GM20431 (cell line): ENCODE measurements at regions not wholly inside any gene's neighbourhood (a gene's known extent, or its start where the extent isn't known, plus 50 kb on each side); places are given as distances from the start of the nearest gene placed in this dataset.

Experiments
- in situ Hi-C: fragments of 300-500 bp; cut with MseI, MboI; formaldehyde crosslinking; loops from one replicate; pipeline ENCODE4 v1.15.0; 2020; ENCODE audit warnings: low sequenced_read_pairs; ENCODE audit not compliant: unreplicated experiment

- in situ Hi-C loops, result no loop called here
These were observed 55.9 kb downstream of the ZBTB18 start for GRCh38 chr1:244106837-244107493.

GRCh38 chr1:244111027-244111426, 59.9 kb downstream of the ZBTB18 start:
- in situ Hi-C loops, result no loop called here

GRCh38 chr1:244112041-244112440, 61.0 kb downstream of the ZBTB18 start:
- in situ Hi-C loops, result no loop called here

- in situ Hi-C loops, result no loop called here
These were observed 61.6 kb downstream of the ZBTB18 start for GRCh38 chr1:244112636-244113035.

- in situ Hi-C loops, result no loop called here
These were observed 62.6 kb downstream of the ZBTB18 start for GRCh38 chr1:244113532-244114320.

GRCh38 chr1:244114892-244115291, 63.8 kb downstream of the ZBTB18 start:
- in situ Hi-C loops, result no loop called here

- in situ Hi-C loops, result no loop called here
These were observed 65.9 kb downstream of the ZBTB18 start for GRCh38 chr1:244116946-244117345.

- in situ Hi-C loops, result no loop called here
These were observed 67.2 kb downstream of the ZBTB18 start for GRCh38 chr1:244118109-244118761.

- in situ Hi-C loops, result no loop called here
These were observed 77.7 kb downstream of the ZBTB18 start for GRCh38 chr1:244128591-244129383.

GRCh38 chr1:244137276-244137675, 86.2 kb downstream of the ZBTB18 start:
- in situ Hi-C loops, result no loop called here

- in situ Hi-C loops, result no loop called here
These were observed 86.6 kb downstream of the ZBTB18 start for GRCh38 chr1:244137725-244138124.

GRCh38 chr1:244138399-244138798, 87.3 kb downstream of the ZBTB18 start:
- in situ Hi-C loops, result no loop called here

- in situ Hi-C loops, result no loop called here
These were observed 88.6 kb downstream of the ZBTB18 start for GRCh38 chr1:244139655-244140054.

- in situ Hi-C loops, result no loop called here
These were observed 89.3 kb downstream of the ZBTB18 start for GRCh38 chr1:244140420-244140819.

- in situ Hi-C loops, result no loop called here
These were observed 93.0 kb downstream of the ZBTB18 start for GRCh38 chr1:244144053-244144452.

- in situ Hi-C loops, result no loop called here
These were observed 99.0 kb downstream of the ZBTB18 start for GRCh38 chr1:244150071-244150470.

GRCh38 chr1:244150665-244151064, 99.6 kb downstream of the ZBTB18 start:
- in situ Hi-C loops, result no loop called here

- in situ Hi-C loops, result no loop called here
These were observed 100.5 kb downstream of the ZBTB18 start for GRCh38 chr1:244151537-244151936.

GRCh38 chr1:244154508-244154871, 103.4 kb downstream of the ZBTB18 start:
- in situ Hi-C loops, result no loop called here

GRCh38 chr1:244154872-244155531, 103.9 kb downstream of the ZBTB18 start:
- in situ Hi-C loops, result no loop called here
